C4-2B (cell line): ENCODE measurements at regions not wholly inside any gene's neighbourhood (a gene's known extent, or its start where the extent isn't known, plus 50 kb on each side); places are given as distances from the start of the nearest gene placed in this dataset.

Experiments
- H3K27ac ChIP-seq: fragments of 450-650 bp; 2 replicates; pipeline ENCODE4 v1.5.1; 2017
- ZFX ChIP-seq: fragments of 450-650 bp; IDR thresholded peaks from 2 replicates; pipeline ENCODE4 v1.6.1; 2017
- TF ChIP-seq, protein P1 (sequence below): fragments of 450-650 bp; conservative IDR thresholded peaks from 2 replicates; pipeline ENCODE4 v1.5.1; 2017; ENCODE audit warnings: mild to moderate bottlenecking

DNA sequence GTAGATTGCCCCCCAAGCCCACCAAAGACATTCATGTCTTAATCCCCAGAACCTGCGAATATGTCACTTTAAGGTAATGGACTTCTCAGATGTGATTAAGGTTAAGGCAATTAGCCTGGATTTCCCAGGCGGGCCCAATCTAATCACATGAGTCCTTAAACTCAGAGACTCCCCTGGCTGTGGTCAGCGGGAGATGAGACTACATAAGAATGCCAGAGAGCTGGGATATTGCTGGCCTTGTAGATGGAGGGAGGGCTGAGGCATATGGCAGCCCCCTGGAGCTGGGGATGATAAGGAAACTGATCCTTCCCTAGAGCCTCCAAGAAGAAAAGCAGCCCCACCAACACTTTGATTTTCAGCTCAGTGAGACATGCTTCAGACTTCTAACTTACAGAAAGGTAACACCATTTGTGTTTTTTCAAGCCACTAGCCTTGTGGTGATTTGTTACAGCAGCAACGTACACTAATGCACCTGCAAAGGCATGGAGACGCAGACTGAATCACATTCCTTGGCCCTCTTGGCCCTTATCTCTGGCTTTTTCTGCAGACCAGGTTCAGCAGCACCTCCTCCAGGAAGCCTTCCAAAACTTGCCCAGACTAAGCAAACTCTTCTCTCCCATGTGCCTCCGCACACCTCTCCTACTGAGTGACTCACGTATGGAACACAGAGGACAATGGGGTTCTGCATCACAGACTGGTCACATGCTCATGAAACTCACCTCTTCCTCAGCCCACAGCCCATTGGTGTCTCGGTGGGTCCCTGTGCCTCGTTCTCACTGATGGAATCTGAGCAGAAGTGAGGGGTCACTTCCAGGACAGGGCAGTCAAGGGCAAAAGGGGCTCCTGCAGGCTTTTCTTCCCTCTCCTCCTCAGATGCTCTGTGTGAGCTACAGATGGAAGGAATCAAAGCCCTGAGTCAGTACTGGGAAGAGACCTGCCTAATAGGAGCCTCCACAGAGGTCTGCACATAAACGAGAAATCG is 86.3 kb upstream of the HMGXB4 start:
- H3K27ac ChIP-seq, result no peak overlapping the region
- TF ChIP-seq, protein P1, sequence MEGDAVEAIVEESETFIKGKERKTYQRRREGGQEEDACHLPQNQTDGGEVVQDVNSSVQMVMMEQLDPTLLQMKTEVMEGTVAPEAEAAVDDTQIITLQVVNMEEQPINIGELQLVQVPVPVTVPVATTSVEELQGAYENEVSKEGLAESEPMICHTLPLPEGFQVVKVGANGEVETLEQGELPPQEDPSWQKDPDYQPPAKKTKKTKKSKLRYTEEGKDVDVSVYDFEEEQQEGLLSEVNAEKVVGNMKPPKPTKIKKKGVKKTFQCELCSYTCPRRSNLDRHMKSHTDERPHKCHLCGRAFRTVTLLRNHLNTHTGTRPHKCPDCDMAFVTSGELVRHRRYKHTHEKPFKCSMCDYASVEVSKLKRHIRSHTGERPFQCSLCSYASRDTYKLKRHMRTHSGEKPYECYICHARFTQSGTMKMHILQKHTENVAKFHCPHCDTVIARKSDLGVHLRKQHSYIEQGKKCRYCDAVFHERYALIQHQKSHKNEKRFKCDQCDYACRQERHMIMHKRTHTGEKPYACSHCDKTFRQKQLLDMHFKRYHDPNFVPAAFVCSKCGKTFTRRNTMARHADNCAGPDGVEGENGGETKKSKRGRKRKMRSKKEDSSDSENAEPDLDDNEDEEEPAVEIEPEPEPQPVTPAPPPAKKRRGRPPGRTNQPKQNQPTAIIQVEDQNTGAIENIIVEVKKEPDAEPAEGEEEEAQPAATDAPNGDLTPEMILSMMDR, result no peak
- no peak for TF ChIP-seq ZFX

DNA sequence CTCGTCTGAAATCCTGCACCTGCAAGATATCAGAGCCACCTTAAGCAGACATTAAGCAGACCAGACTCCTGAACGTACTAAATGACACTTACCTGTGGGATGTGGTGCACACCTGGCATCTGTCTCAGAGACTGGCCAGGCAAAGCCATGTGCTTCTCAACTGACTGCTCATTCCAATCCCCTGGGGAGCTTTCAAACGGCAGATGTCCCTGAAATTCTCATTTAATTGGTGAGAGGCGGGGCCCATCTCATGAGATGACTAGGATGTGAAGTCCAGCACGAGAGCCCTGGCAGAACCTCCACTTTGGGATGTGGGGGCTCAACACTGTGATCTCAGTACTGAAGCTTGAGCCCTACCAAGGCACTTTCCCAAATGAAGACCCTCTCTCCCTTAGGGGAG is 84.9 kb upstream of the HMGXB4 start:
- no peak overlapping the region for H3K27ac ChIP-seq
- TF ChIP-seq, protein P1, result no peak
- TF ChIP-seq ZFX, result no peak

- TF ChIP-seq, protein P1, result no peak
- no peak for TF ChIP-seq ZFX
- no peak overlapping the region for H3K27ac ChIP-seq
Measured at GRCh38 chr22:35173655-35174054, 83.6 kb upstream of the HMGXB4 start.

DNA sequence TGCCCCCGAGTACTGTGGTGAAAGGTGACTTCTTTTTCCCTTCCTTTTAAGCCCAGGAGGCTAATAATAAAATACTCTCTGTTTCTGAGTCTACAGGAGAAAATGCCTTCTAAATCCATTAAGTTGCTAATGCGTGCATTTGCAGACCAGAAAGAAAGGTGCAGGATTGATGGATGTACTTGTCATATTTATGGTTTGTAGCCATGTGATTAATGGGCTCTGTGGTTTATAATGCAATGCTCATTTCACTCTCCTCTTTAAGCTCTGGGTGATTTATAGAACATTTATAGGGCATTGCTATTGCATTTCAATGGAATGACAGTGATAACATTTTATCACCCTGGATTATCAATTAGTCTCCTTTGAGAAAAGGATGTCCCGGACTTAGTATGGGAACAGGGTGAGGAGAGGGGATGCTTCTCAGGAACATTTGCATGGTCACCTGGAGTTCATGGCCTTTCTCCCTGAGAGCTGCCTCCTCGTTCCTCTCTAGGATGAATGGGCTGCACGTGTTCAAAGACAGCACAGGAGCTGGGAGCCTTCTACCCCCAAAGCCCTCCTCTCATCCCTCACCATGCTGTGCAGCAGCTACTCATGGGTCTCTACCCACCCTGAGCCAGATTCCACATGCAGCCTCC is 82.8 kb upstream of the HMGXB4 start:
- TF ChIP-seq ZFX, result no peak
- TF ChIP-seq, protein P1, result no peak
- no peak overlapping the region for H3K27ac ChIP-seq

GRCh38 chr22:35175392-35175791 is 81.9 kb upstream of the HMGXB4 start:
- no peak for TF ChIP-seq ZFX
- TF ChIP-seq, protein P1, result no peak
- no peak overlapping the region for H3K27ac ChIP-seq

- H3K27ac ChIP-seq, result no peak overlapping the region
- TF ChIP-seq, protein P1, result no peak; the same call in 1 of the 2 replicates
- no peak for TF ChIP-seq ZFX
Measured at GRCh38 chr22:35177811-35178210, 79.5 kb upstream of the HMGXB4 start.

GRCh38 chr22:35178446-35178845 is 78.8 kb upstream of the HMGXB4 start:
- no peak overlapping the region for H3K27ac ChIP-seq
- TF ChIP-seq ZFX, result no peak
- TF ChIP-seq, protein P1, result no peak
